CD14-positive monocyte (primary cell): ENCODE measurements at regions not wholly inside any gene's neighbourhood (a gene's known extent, or its start where the extent isn't known, plus 50 kb on each side); places are given as distances from the start of the nearest gene placed in this dataset.

Experiments
- DNase-seq, 3 donors: peaks; one replicate each; pipeline ENCODE4 v3.0.0-alpha.2; 2011 to 2022
- H2AFZ ChIP-seq: 2 replicates; pipeline ENCODE4 v1.6.0; 2012; ENCODE audit warnings: mild to moderate bottlenecking, low read depth, low read length, inconsistent platforms; ENCODE audit not compliant: insufficient read depth, poor library complexity, severe bottlenecking
- H3K27ac ChIP-seq, 2 donors: 1 replicate in 1 of 2; 2 replicates in 1 of 2; pipeline ENCODE4 v1.5.1; 2012 to 2013; ENCODE audit warnings: low read length in 2 of 2, control low read depth in 1 of 2, inconsistent platforms in 1 of 2, low read depth in 1 of 2, mild to moderate bottlenecking in 1 of 2
- H3K27me3 ChIP-seq, 2 donors: one replicate each; pipeline versions ENCODE4 v1.6.0 to v1.6.1; 2011 to 2013; ENCODE audit warnings: low read length in 2 of 2; ENCODE audit not compliant: control insufficient read depth in 2 of 2, insufficient read depth in 2 of 2
- H3K36me3 ChIP-seq, 2 donors: replicated peaks in 1 of 2; 1 replicate in 1 of 2; 2 replicates in 1 of 2; pipeline versions ENCODE4 v1.5.1 to v1.6.1; 2012 to 2013; ENCODE audit warnings: low read length in 2 of 2, control low read depth in 1 of 2, inconsistent platforms in 1 of 2, mild to moderate bottlenecking in 1 of 2; ENCODE audit not compliant: insufficient read depth in 2 of 2, control insufficient read depth in 1 of 2
- H3K4me1 ChIP-seq, 2 donors: 1 replicate in 1 of 2; 2 replicates in 1 of 2; pipeline versions ENCODE4 v1.5.1 to v1.6.1; 2012 to 2013; ENCODE audit warnings: low read length in 2 of 2, control low read depth in 1 of 2, inconsistent platforms in 1 of 2, mild to moderate bottlenecking in 1 of 2, moderate library complexity in 1 of 2; ENCODE audit not compliant: insufficient read depth in 2 of 2, control insufficient read depth in 1 of 2
- H3K4me2 ChIP-seq: replicated peaks from 2 replicates; pipeline ENCODE3; 2012; ENCODE audit warnings: low read length, moderate library complexity, mild to moderate bottlenecking; ENCODE audit not compliant: poor library complexity, severe bottlenecking; ENCODE audit errors: extremely low read depth
- H3K4me3 ChIP-seq, 3 experiments: fragments of 200-600 bp in 1 of 3; sonication (generic) in 1 of 3; replicated peaks in 1 of 3; 1 replicate in 2 of 3; 2 replicates in 1 of 3; pipeline ENCODE4 v1.5.1; 2011 to 2013; ENCODE audit warnings: low read length in 3 of 3, mild to moderate bottlenecking in 3 of 3, control low read depth in 2 of 3, low read depth in 2 of 3, inconsistent platforms in 1 of 3, moderate library complexity in 1 of 3
- H3K79me2 ChIP-seq: 2 replicates; pipeline ENCODE4 v1.6.0; 2012; ENCODE audit warnings: mild to moderate bottlenecking, control low read depth, inconsistent platforms, low read length, moderate library complexity; ENCODE audit not compliant: insufficient read depth
- H3K9ac ChIP-seq: 2 replicates; pipeline ENCODE4 v1.6.0; 2017; ENCODE audit warnings: low read length, mild to moderate bottlenecking; ENCODE audit not compliant: insufficient read depth, poor library complexity, severe bottlenecking
- H3K9me3 ChIP-seq, 2 donors: replicated peaks in 1 of 2; 1 replicate in 1 of 2; 2 replicates in 1 of 2; pipeline versions ENCODE4 v1.5.1 to v1.6.1; 2012 to 2013; ENCODE audit warnings: low read length in 2 of 2, control low read depth in 1 of 2; ENCODE audit not compliant: control insufficient read depth in 1 of 2, insufficient read depth in 1 of 2
- H4K20me1 ChIP-seq: 2 replicates; pipeline ENCODE4 v1.6.0; 2012; ENCODE audit warnings: mild to moderate bottlenecking, low read length, control low read depth, moderate library complexity; ENCODE audit not compliant: insufficient read depth
- H3K27ac Mint-ChIP-seq, 7 donors: one replicate each; pipeline ENCODE4 v1.8.0; 2020; ENCODE audit warnings: mild to moderate bottlenecking in 7 of 7, mixed read lengths in 7 of 7, moderate library complexity in 6 of 7, inconsistent platforms in 2 of 7
- H3K27me3 Mint-ChIP-seq, 3 donors: one replicate each; pipeline ENCODE4 v1.8.0; 2021 to 2022; ENCODE audit warnings: low read depth in 3 of 3, mild to moderate bottlenecking in 3 of 3, mixed read lengths in 3 of 3, moderate library complexity in 3 of 3, inconsistent platforms in 1 of 3
- H3K36me3 Mint-ChIP-seq, 2 donors: one replicate each; pipeline ENCODE4 v1.8.0; 2020; ENCODE audit warnings: mixed read lengths in 2 of 2, inconsistent platforms in 1 of 2, mild to moderate bottlenecking in 1 of 2
- H3K4me1 Mint-ChIP-seq: one replicate; pipeline ENCODE4 v1.8.0; 2020; ENCODE audit warnings: mild to moderate bottlenecking, mixed read lengths
- H3K4me3 Mint-ChIP-seq, 2 donors: one replicate each; pipeline ENCODE4 v1.8.0; 2020; ENCODE audit warnings: mild to moderate bottlenecking in 2 of 2, mixed read lengths in 2 of 2, moderate library complexity in 1 of 2
- H3K9me3 Mint-ChIP-seq, 7 donors: one replicate each; pipeline ENCODE4 v1.8.0; 2020 to 2022; ENCODE audit warnings: mixed read lengths in 7 of 7, mild to moderate bottlenecking in 6 of 7, moderate library complexity in 6 of 7, inconsistent platforms in 2 of 7
- CTCF ChIP-seq: fragments of 200-600 bp; IDR thresholded peaks from one replicate; pipeline ENCODE4 v1.8.0; 2022; ENCODE audit warnings: antibody characterized with exemption, mild to moderate bottlenecking
- WGBS: methylation state at CpG from one replicate; pipeline ENCODE4 v1.1.5; 2013; ENCODE audit warnings: missing lambda C conversion rate; ENCODE audit not compliant: insufficient coverage; 5-methylcytosine and 5-hydroxymethylcytosine counted together
- intact Hi-C, 2 donors: fragments of 100-400 bp; cut with micrococcal nuclease; formaldehyde crosslinking; loops; one replicate each; pipeline versions ENCODE4 v1.15.0 to v1.15.1; 2023

- no peak overlapping the region for H2AFZ ChIP-seq
- no peak overlapping the region for H3K9ac ChIP-seq
- Mint-ChIP-seq H3K4me1 (no peaks in the 10 kb centered on the region), H3K9me3 (peaks cover 0 to 6% (median 2%) of the 10 kb centered on the region in 7 donors), H3K4me3 (no peak overlapping the region), H3K36me3 (no peaks in the 10 kb centered on the region), H3K27ac (peak overlapping the region in 1 of 7 donors; percentile 2), H3K27me3 (peaks cover 0 to 1% (median 0%) of the 10 kb centered on the region in 3 donors)
- no peak overlapping the region for H3K4me2 ChIP-seq
- no peaks in the 10 kb centered on the region for H4K20me1 ChIP-seq
- H3K4me1 ChIP-seq: no peaks in the 10 kb centered on the region
- H3K79me2 ChIP-seq: no peaks in the 10 kb centered on the region
- no peak for DNase-seq
- intact Hi-C loops: no loop called here
- no peaks in the 10 kb centered on the region for H3K27me3 ChIP-seq
- no peak overlapping the region for H3K27ac ChIP-seq
- no peaks in the 10 kb centered on the region for H3K36me3 ChIP-seq
- H3K9me3 ChIP-seq: no peaks in the 10 kb centered on the region
- H3K4me3 ChIP-seq: no peak overlapping the region
- no peak for TF ChIP-seq CTCF
Measured at GRCh38 chr7:119919986-119920385, 353.0 kb upstream of the KCND2 start.

GRCh38 chr7:119925581-119926289 is 347.2 kb upstream of the KCND2 start:
- peaks cover 0 to 2% (median 0%) of the 10 kb centered on the region in 3 donors for H3K27me3 Mint-ChIP-seq
- peaks cover 0 to 6% (median 2%) of the 10 kb centered on the region in 7 donors for H3K9me3 Mint-ChIP-seq
- H3K27ac Mint-ChIP-seq: no peak overlapping the region
- H3K36me3 Mint-ChIP-seq: no peaks in the 10 kb centered on the region
- no peaks in the 10 kb centered on the region for H4K20me1 ChIP-seq
- no peak for TF ChIP-seq CTCF
- no peak overlapping the region for H3K4me3 Mint-ChIP-seq
- DNase-seq: no peak
- H3K4me2 ChIP-seq: no peak overlapping the region
- H3K4me3 ChIP-seq: no peak overlapping the region
- WGBS: 100% methylated on average over 5 of the region's 5 CpGs
- intact Hi-C loops: no loop called here
- no peaks in the 10 kb centered on the region for H3K36me3 ChIP-seq
- H3K27ac ChIP-seq: no peak overlapping the region
- no peaks in the 10 kb centered on the region for H3K79me2 ChIP-seq
- no peak overlapping the region for H2AFZ ChIP-seq
- no peaks in the 10 kb centered on the region for H3K4me1 Mint-ChIP-seq
- no peaks in the 10 kb centered on the region for H3K27me3 ChIP-seq
- no peak overlapping the region for H3K9ac ChIP-seq
- H3K9me3 ChIP-seq: peaks cover 0 to 3% of the 10 kb centered on the region in 2 donors
- H3K4me1 ChIP-seq: no peaks in the 10 kb centered on the region
